Neural progenitor cell (in vitro differentiated cells): ENCODE measurements at regions not wholly inside any gene's neighbourhood (a gene's known extent, or its start where the extent isn't known, plus 50 kb on each side); places are given as distances from the start of the nearest gene placed in this dataset.

Experiments used
- CTCF ChIP-seq: fragments of 200-600 bp; sonication (generic); IDR thresholded peaks from 2 replicates; pipeline ENCODE4 v1.5.1; 2017; ENCODE audit warnings: antibody characterized with exemption, mild to moderate bottlenecking
- EZH2 ChIP-seq: fragments of 200-600 bp; sonication (generic); IDR thresholded peaks from 2 replicates; pipeline ENCODE4 v1.6.1; 2017; ENCODE audit warnings: antibody characterized with exemption, mild to moderate bottlenecking, moderate library complexity

GRCh38 chr2:149741646-149742045 lies 154.1 kb upstream of the MMADHC start:
- TF ChIP-seq CTCF (no peak), EZH2 (no peak)
